Sigmoid colon (tissue), 6 donors: ENCODE measurements at regions not wholly inside any gene's neighbourhood (a gene's known extent, or its start where the extent isn't known, plus 50 kb on each side); places are given as distances from the start of the nearest gene placed in this dataset.

Experiments used
- DNase-seq: peaks from one replicate; pipeline ENCODE4 v3.0.0-alpha.2; 2019
- H3K27ac ChIP-seq, 4 donors: fragments of 200-600 bp; sonication (generic); one replicate each; pipeline ENCODE4 v1.5.1; 2016 to 2019; ENCODE audit warnings: mild to moderate bottlenecking in 1 of 4
- H3K27me3 ChIP-seq, 3 donors: fragments of 200-600 bp; sonication (generic); one replicate each; pipeline ENCODE4 v1.5.1; 2019; ENCODE audit warnings: mild to moderate bottlenecking in 1 of 3
- H3K36me3 ChIP-seq, 4 donors: fragments of 200-600 bp; sonication (generic); one replicate each; pipeline ENCODE4 v1.5.1; 2016 to 2019
- H3K4me1 ChIP-seq, 4 donors: fragments of 200-600 bp; sonication (generic); one replicate each; pipeline ENCODE4 v1.5.1; 2017 to 2019
- H3K4me3 ChIP-seq, 4 donors: fragments of 200-600 bp; sonication (generic); one replicate each; pipeline ENCODE4 v1.5.1; 2017 to 2019; ENCODE audit warnings: mild to moderate bottlenecking in 2 of 4, moderate library complexity in 1 of 4
- H3K9me3 ChIP-seq, 4 donors: fragments of 200-600 bp in 3 of 4; sonication (generic) in 3 of 4; one replicate each; pipeline versions ENCODE4 v1.5.1 to v1.6.1; 2013 to 2019
- EP300 ChIP-seq, 4 donors: sonication (generic); formaldehyde crosslinking; IDR thresholded peaks; one replicate each; pipeline ENCODE4 v1.6.1; 2017; ENCODE audit warnings: antibody characterized with exemption in 4 of 4
- POLR2A ChIP-seq, 2 donors: fragments of 450-650 bp; IDR thresholded peaks; one replicate each; pipeline ENCODE4 v1.6.1; 2016; ENCODE audit warnings: antibody characterized with exemption in 2 of 2, mild to moderate bottlenecking in 2 of 2, moderate library complexity in 2 of 2
- POLR2AphosphoS5 ChIP-seq, 4 donors: sonication (generic); formaldehyde crosslinking; IDR thresholded peaks; one replicate each; pipeline ENCODE4 v1.6.1; 2017; ENCODE audit warnings: antibody characterized with exemption in 4 of 4
- WGBS, 2 donors: extraction: QIAGEN DNeasy Blood & Tissue Kit; methylation state at CpG; one replicate each; pipeline ENCODE4 v1.1.7; 2013; 5-methylcytosine and 5-hydroxymethylcytosine counted together
- intact Hi-C: fragments of 100-400 bp; cut with DNase I; formaldehyde crosslinking; loops from one replicate; pipeline ENCODE4 v1.15.1; 2023
- TF ChIP-seq, protein P1 (sequence below), 4 experiments: fragments of 450-650 bp in 3 of 4; fragments of 200-600 bp in 1 of 4; IDR thresholded peaks; one replicate each; pipeline ENCODE4 v1.5.1; 2016 to 2019; ENCODE audit warnings: antibody characterized with exemption in 4 of 4, mild to moderate bottlenecking in 3 of 4, moderate library complexity in 2 of 4
- donor health status: healthy with polysubstance abuse.
- donor health status: healthy.

DNA sequence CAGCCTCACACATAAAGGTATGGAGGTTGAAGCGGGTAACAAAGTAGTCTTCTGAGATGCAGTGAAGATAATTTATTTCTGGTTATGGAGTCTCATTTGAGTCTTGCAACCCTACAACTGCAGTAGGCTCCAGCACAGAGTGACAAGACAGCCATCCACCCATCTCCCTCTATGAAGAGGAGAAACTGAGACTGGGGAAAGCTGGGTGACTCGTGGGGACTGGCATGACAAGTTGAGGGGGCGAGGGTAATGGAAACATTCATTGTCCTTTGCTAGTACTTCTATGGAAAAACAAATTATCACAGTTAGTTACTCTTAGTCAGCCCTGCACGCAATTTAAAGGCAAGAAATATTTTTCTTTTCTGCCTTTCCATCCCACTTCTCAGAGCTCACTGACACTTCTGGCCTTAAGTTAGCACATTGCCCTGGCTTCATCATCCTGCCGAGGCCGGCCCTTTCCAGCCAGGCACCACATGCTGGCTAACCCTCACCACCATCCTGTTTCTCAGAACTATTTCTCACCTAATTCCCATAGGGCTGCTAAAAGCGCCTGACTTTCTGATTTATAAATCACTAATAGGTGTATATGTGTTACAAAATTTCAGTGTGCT, 361.1 kb downstream of the ETS1 start:
- Histone ChIP-seq H3K4me1 (peaks cover 0 to 4% (median 0%) of the 10 kb centered on the region in 4 donors), H3K9me3 (no peaks in the 10 kb centered on the region), H3K27ac (no peak overlapping the region), H3K36me3 (no peaks in the 10 kb centered on the region), H3K4me3 (no peak overlapping the region), H3K27me3 (no peaks in the 10 kb centered on the region)
- intact Hi-C loops: no loop called here
- WGBS, 2 donors: 84 to 97% methylated on average over 7 of the region's 7 CpGs
- DNase-seq: no peak
- TF ChIP-seq POLR2A (IDR thresholded peaks at IDR 0.05): no peak
- no peak for TF ChIP-seq EP300 (IDR thresholded peaks at IDR 0.05)
- no peak for TF ChIP-seq POLR2AphosphoS5 (IDR thresholded peaks at IDR 0.05)

DNA sequence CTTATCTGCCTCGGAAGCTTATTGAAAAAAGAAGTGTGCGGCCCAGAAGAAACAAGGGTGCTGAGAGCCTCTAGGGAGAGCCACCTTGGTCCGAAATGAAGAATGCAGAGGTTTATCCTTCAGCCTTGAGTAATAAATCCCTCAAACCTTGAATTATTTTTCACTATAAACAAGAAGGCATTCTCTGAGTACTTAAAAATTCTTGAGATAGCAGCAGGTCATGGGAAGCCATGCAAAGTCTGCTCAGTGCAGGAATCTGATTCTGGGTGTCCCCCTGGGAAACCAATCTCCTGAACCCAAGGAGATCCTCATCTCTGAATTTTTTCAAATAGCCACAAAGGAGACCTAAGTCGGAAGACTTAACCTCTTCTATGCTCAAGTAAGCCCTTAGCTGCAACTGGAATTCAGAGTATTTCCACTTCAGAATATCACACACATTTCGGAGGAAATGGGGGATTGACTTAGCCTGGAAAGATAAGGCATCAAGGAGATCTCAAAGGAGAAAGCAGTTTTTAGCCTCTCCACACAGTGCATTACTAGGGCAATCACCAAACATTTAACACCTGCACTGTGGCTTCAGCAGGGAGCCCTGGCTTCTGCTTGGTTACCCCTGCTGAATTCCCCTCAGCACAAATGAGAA, 365.0 kb downstream of the ETS1 start:
- DNase-seq: no peak
- H3K27me3 ChIP-seq: no peaks in the 10 kb centered on the region
- no peak overlapping the region for H3K27ac ChIP-seq
- 80 to 82% methylated on average over 5 of the region's 5 CpGs for WGBS, 2 donors
- intact Hi-C loops: no loop called here
- TF ChIP-seq POLR2A (IDR thresholded peaks at IDR 0.05) (no peak), POLR2AphosphoS5 (IDR thresholded peaks at IDR 0.05) (no peak)
- no peaks in the 10 kb centered on the region for H3K36me3 ChIP-seq
- no peaks in the 10 kb centered on the region for H3K9me3 ChIP-seq
- peaks cover 0 to 7% (median 0%) of the 10 kb centered on the region in 4 donors for H3K4me1 ChIP-seq
- H3K4me3 ChIP-seq: no peak overlapping the region

DNA sequence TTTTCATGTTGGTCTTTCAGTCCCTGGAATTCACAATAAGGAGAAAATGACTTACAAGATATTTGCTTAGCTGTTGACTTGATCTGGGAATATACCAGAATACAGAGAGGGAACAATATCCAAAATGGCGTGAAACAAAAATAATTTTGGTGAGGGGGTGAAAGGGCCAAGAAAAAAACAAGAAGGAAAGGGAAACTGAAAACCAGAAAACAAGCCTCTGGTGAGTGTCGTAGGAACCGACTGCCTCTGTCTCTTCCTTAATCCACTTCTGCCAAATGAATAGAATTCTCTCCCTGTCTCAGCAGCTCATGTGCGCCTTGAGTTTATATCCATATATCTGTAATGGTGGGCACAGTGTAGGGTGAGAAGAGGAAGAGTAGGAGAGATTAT, 367.6 kb downstream of the ETS1 start:
- TF ChIP-seq EP300 (IDR thresholded peaks at IDR 0.05): no peak
- TF ChIP-seq POLR2AphosphoS5 (IDR thresholded peaks at IDR 0.05): no peak
- TF ChIP-seq POLR2A (IDR thresholded peaks at IDR 0.05): no peak
- TF ChIP-seq, protein P1, sequence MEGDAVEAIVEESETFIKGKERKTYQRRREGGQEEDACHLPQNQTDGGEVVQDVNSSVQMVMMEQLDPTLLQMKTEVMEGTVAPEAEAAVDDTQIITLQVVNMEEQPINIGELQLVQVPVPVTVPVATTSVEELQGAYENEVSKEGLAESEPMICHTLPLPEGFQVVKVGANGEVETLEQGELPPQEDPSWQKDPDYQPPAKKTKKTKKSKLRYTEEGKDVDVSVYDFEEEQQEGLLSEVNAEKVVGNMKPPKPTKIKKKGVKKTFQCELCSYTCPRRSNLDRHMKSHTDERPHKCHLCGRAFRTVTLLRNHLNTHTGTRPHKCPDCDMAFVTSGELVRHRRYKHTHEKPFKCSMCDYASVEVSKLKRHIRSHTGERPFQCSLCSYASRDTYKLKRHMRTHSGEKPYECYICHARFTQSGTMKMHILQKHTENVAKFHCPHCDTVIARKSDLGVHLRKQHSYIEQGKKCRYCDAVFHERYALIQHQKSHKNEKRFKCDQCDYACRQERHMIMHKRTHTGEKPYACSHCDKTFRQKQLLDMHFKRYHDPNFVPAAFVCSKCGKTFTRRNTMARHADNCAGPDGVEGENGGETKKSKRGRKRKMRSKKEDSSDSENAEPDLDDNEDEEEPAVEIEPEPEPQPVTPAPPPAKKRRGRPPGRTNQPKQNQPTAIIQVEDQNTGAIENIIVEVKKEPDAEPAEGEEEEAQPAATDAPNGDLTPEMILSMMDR (IDR thresholded peaks at IDR 0.05): no peak
- WGBS, 2 donors: 82 to 93% methylated on average over 4 of the region's 4 CpGs
- no peaks in the 10 kb centered on the region for H3K9me3 ChIP-seq

DNA sequence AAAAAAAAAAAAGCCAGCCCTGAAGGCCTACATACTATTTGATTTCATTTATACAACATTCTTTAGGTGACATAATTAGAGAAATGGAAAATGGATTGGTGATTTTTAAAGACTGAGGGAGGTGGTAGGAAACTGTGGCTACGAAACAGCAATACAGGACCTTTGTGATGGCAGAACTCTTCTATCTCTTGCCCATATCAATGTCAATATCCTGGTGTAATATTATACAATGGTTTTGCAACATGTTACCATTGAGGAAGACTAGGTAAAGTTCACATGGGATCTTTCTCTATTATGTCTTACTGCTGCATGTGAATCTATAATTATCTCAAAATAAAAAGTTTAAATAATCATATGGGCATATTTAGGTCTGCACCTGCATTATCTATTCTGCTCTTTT, 371.2 kb downstream of the ETS1 start:
- no peak overlapping the region for H3K4me3 ChIP-seq
- no peaks in the 10 kb centered on the region for H3K36me3 ChIP-seq
- no peak overlapping the region for H3K27ac ChIP-seq
- H3K4me1 ChIP-seq: peaks cover 0 to 10% (median 2%) of the 10 kb centered on the region in 4 donors
- TF ChIP-seq, protein P1 (IDR thresholded peaks at IDR 0.05): no peak
- TF ChIP-seq POLR2AphosphoS5 (IDR thresholded peaks at IDR 0.05): no peak
- TF ChIP-seq POLR2A (IDR thresholded peaks at IDR 0.05): no peak
- no peak for TF ChIP-seq EP300 (IDR thresholded peaks at IDR 0.05)
- intact Hi-C loops: no loop called here
- no peaks in the 10 kb centered on the region for H3K27me3 ChIP-seq
- no peak for DNase-seq
- H3K9me3 ChIP-seq: no peaks in the 10 kb centered on the region
- 94 to 98% methylated on average over 1 of the region's 1 CpG for whole genome bisulfite sequencing, 2 donors

More for the DNA sequence above, 367.6 kb downstream of the ETS1 start:
- no peak for DNase-seq
- peaks cover 0 to 7% (median 0%) of the 10 kb centered on the region in 4 donors for H3K4me1 ChIP-seq
- intact Hi-C loops: no loop called here
- no peaks in the 10 kb centered on the region for H3K27me3 ChIP-seq
- no peak overlapping the region for H3K27ac ChIP-seq
- H3K36me3 ChIP-seq: no peaks in the 10 kb centered on the region
- no peak overlapping the region for H3K4me3 ChIP-seq

DNA sequence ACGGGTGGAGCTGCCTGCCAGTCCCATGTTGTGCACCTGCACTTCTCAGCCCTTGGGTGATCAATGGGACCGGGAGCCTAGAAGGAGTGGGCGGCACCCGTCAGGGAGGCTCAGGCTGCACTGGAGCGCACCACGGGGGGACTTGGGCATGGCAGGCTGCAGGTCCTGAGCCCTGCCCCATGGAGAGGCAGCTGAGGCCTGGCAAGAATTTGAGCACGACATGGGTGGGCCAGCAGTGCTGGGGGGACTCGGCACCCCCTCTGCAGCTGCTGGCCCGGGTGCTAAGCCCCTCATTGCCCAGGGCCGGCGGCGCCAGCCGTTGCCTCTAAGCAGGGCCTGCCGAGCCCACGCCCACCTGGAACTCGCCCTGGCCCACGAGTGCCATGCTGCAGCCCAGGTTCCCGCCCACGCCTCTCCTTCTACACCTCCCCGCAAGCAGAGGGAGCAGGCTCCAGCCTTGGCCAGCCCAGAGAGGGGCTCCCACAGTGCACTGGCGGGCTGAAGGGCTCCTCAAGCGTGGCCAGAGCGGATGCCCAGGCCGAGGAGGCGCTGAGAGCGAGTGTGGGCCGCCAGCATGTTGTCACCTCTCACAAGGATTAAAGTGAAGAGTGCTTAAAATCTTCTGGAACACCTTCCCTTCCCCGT, 372.0 kb downstream of the ETS1 start:
- intact Hi-C loops: no loop called here
- Histone ChIP-seq H3K36me3 (no peaks in the 10 kb centered on the region), H3K4me3 (no peak overlapping the region), H3K9me3 (no peaks in the 10 kb centered on the region), H3K4me1 (peaks cover 0 to 18% (median 11%) of the 10 kb centered on the region in 4 donors), H3K27ac (no peak overlapping the region), H3K27me3 (no peaks in the 10 kb centered on the region)
- no peak for DNase-seq
- WGBS, 2 donors: 92 to 96% methylated on average over 28 of the region's 28 CpGs
- TF ChIP-seq EP300 (IDR thresholded peaks at IDR 0.05): no peak

DNA sequence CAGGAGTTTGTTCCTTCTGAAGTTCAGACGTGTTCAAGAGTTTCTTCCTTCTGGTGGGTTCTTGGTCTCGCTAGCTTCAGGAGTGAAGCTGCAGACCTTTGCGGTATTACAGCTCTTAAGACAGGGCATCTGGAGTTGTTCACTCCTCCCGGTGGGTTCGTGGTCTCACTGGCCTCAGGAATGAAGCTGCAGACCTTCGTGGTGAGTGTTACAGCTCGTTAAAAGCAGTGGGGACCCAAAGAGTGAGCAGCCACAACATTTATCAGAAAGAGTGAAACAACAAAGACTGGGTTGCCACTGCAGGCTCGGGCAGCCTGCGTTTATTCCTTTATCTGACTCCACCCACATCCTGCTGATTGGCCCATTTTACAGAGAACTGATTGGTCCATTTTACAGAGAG, 373.1 kb downstream of the ETS1 start:
- H3K27ac ChIP-seq: no peak overlapping the region
- WGBS, 2 donors: 83 to 90% methylated on average over 9 of the region's 9 CpGs
- no peak for DNase-seq
- no peak for TF ChIP-seq POLR2A (IDR thresholded peaks at IDR 0.05)
- TF ChIP-seq, protein P1 (IDR thresholded peaks at IDR 0.05): no peak
- no peak for TF ChIP-seq EP300 (IDR thresholded peaks at IDR 0.05)
- TF ChIP-seq POLR2AphosphoS5 (IDR thresholded peaks at IDR 0.05): no peak
- intact Hi-C loops: no loop called here
- no peak overlapping the region for H3K4me3 ChIP-seq
- H3K9me3 ChIP-seq: no peaks in the 10 kb centered on the region
- H3K27me3 ChIP-seq: no peaks in the 10 kb centered on the region
- no peaks in the 10 kb centered on the region for H3K36me3 ChIP-seq
- H3K4me1 ChIP-seq: peaks cover 0 to 27% (median 19%) of the 10 kb centered on the region in 4 donors
